HG02938 (cell line): ENCODE measurements at regions not wholly inside any gene's neighbourhood (a gene's known extent, or its start where the extent isn't known, plus 50 kb on each side); places are given as distances from the start of the nearest gene placed in this dataset.

ENCODE experiments used
- ATAC-seq: cut with Tn5 transposase; IDR thresholded peaks from one replicate; pipeline ENCODE4 v1.9.1; 2021; ENCODE audit warnings: mild to moderate bottlenecking, moderate library complexity; ENCODE audit not compliant: unreplicated experiment

GRCh38 chr7:85471307-85471706 is 284.5 kb upstream of the SEMA3D start:
- ATAC-seq = no peak

GRCh38 chr7:85469446-85470010 is 282.7 kb upstream of the SEMA3D start:
- ATAC-seq = no peak

- ATAC-seq = no peak
Observed at GRCh38 chr7:85464042-85464651, 277.3 kb upstream of the SEMA3D start.

- ATAC-seq = no peak
Observed at GRCh38 chr7:85462671-85463070, 275.8 kb upstream of the SEMA3D start.

- ATAC-seq = no peak
Observed at GRCh38 chr7:85457911-85458310, 271.1 kb upstream of the SEMA3D start.

GRCh38 chr7:85456254-85456653 is 269.4 kb upstream of the SEMA3D start:
- ATAC-seq = no peak

- no peak for ATAC-seq
Observed at GRCh38 chr7:85454904-85455303, 268.0 kb upstream of the SEMA3D start.

GRCh38 chr7:85452674-85453073 is 265.8 kb upstream of the SEMA3D start:
- ATAC-seq = no peak

GRCh38 chr7:85449478-85449877 is 262.6 kb upstream of the SEMA3D start:
- ATAC-seq = no peak

GRCh38 chr7:85447004-85447403 is 260.1 kb upstream of the SEMA3D start:
- ATAC-seq = no peak

- no peak for ATAC-seq
Observed at GRCh38 chr7:85426487-85426960, 239.7 kb upstream of the SEMA3D start.

- no peak for ATAC-seq
Observed at GRCh38 chr7:85424298-85424697, 237.4 kb upstream of the SEMA3D start.

GRCh38 chr7:85423209-85423895 is 236.5 kb upstream of the SEMA3D start:
- ATAC-seq = no peak

- no peak for ATAC-seq
Observed at GRCh38 chr7:85415743-85416142, 228.9 kb upstream of the SEMA3D start.

GRCh38 chr7:85413718-85414117 is 226.9 kb upstream of the SEMA3D start:
- ATAC-seq = no peak

GRCh38 chr7:85412912-85413311 is 226.1 kb upstream of the SEMA3D start:
- no peak for ATAC-seq

- no peak for ATAC-seq
Observed at GRCh38 chr7:85407391-85407790, 220.5 kb upstream of the SEMA3D start.

GRCh38 chr7:85405016-85405902 is 218.4 kb upstream of the SEMA3D start:
- ATAC-seq = no peak

- no peak for ATAC-seq
Observed at GRCh38 chr7:85396676-85397075, 209.8 kb upstream of the SEMA3D start.

- no peak for ATAC-seq
Observed at GRCh38 chr7:85392789-85393188, 205.9 kb upstream of the SEMA3D start.

GRCh38 chr7:85392326-85392725 is 205.5 kb upstream of the SEMA3D start:
- ATAC-seq = no peak
